SJCRH30 (cell line): ENCODE measurements at regions not wholly inside any gene's neighbourhood (a gene's known extent, or its start where the extent isn't known, plus 50 kb on each side); places are given as distances from the start of the nearest gene placed in this dataset.
A peak's percentile ranks its signal among the peaks of the same experiment; 100 is the strongest.

Source experiments
- DNase-seq, 2 experiments: peaks; one replicate each; pipeline ENCODE4 v3.0.0-alpha.2; 2015 to 2020
- H3K27ac ChIP-seq: fragments of 250-450 bp; sonication (Bioruptor Pico); 2 replicates; pipeline ENCODE4 v1.5.1; 2020; ENCODE audit warnings: mild to moderate bottlenecking, moderate library complexity
- H3K27me3 ChIP-seq: fragments of 250-450 bp; sonication (Bioruptor Pico); 2 replicates; pipeline ENCODE4 v1.5.1; 2020; ENCODE audit warnings: mild to moderate bottlenecking, moderate library complexity
- H3K36me3 ChIP-seq: fragments of 250-450 bp; sonication (Bioruptor Pico); 2 replicates; pipeline ENCODE4 v1.5.1; 2020; ENCODE audit warnings: mild to moderate bottlenecking, moderate library complexity
- H3K4me1 ChIP-seq: fragments of 250-450 bp; sonication (Bioruptor Pico); 2 replicates; pipeline ENCODE4 v1.5.1; 2020; ENCODE audit warnings: mild to moderate bottlenecking, moderate library complexity
- H3K4me3 ChIP-seq: fragments of 250-450 bp; sonication (Bioruptor Pico); 2 replicates; pipeline ENCODE4 v1.5.1; 2020; ENCODE audit warnings: mild to moderate bottlenecking, moderate library complexity
- H3K9me3 ChIP-seq: fragments of 250-450 bp; sonication (Bioruptor Pico); replicated peaks from 2 replicates; pipeline ENCODE4 v1.5.1; 2020; ENCODE audit warnings: mild to moderate bottlenecking, moderate library complexity

GRCh38 chr10:128514536-128514935 lies 388.3 kb upstream of the MKI67 start:
- H3K27me3 ChIP-seq, result no peaks in the 10 kb centered on the region
- H3K4me3 ChIP-seq, result no peak overlapping the region
- H3K27ac ChIP-seq, result no peak overlapping the region
- H3K9me3 ChIP-seq, result no peaks in the 10 kb centered on the region
- H3K36me3 ChIP-seq, result no peaks in the 10 kb centered on the region
- no peaks in the 10 kb centered on the region for H3K4me1 ChIP-seq
- no peak for DNase-seq

DNA sequence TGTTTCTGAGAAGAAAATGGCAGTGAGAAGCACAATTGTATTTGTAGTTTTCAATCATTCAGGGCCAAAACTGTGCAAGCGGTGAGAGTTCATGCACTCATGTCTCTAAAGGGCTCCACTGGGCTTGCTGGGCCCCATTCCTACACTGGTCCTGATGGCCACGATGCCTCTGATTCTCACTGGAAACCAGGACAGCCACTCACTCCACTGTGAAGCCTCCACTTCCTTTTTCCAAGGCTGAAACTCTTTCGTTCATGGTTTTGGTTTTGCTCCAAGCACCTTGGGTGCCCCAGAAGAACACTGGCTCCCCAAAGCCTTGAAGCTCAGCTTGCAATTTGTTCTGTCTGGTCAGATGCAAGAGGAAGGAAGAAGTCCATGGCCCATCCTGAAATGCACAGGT lies 390.0 kb upstream of the MKI67 start:
- H3K9me3 ChIP-seq, result no peaks in the 10 kb centered on the region
- no peak overlapping the region for H3K27ac ChIP-seq
- DNase-seq, result no peak
- no peaks in the 10 kb centered on the region for H3K4me1 ChIP-seq
- H3K4me3 ChIP-seq, result no peak overlapping the region
- no peaks in the 10 kb centered on the region for H3K36me3 ChIP-seq
- H3K27me3 ChIP-seq, result no peaks in the 10 kb centered on the region

DNA sequence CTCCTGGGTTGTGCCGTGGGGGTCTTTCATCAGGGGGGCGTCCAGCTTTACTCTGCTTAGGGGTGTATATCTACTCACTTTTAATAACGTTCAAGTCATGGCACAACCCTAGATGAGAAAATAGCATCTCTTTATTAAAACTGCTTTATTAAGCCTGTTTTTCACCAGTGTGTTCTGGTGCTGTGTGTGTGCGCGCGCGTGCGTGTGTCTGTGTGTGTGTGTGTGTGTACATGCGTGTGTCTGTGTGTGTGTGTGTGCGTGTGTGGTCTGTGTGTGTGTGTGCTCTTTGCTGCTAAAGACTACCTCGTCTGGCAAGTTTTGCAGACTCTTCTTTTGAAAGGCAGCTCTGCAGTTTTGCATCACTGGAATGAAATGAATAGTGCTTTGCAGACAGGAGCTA lies 390.9 kb upstream of the MKI67 start:
- H3K4me1 ChIP-seq, result no peaks in the 10 kb centered on the region

DNA sequence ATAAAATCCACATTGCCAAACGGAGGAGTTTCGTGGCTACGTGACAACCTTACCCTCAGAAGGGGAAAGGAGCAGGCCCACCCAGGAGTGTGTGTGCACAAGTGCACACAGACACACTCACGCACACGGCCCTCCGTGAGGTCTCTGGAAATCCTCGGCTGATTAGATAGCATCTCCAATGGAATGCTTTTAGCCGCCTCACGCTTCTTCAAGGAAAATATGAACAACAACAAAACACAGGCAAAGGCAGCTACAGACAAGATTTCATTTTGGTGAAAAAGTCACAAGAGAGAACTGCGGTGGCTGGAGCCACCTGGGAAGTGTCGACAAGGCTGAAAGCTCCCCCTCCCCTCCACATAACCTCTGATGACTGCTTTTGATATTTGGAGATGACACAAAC lies 391.8 kb upstream of the MKI67 start:
- Histone ChIP-seq H3K4me3 (no peak overlapping the region), H3K9me3 (no peaks in the 10 kb centered on the region), H3K27me3 (no peaks in the 10 kb centered on the region), H3K27ac (no peak overlapping the region), H3K36me3 (no peaks in the 10 kb centered on the region), H3K4me1 (no peaks in the 10 kb centered on the region)
- DNase-seq, result no peak

More for the DNA sequence above, 390.9 kb upstream of the MKI67 start:
- DNase-seq, result no peak
- H3K4me3 ChIP-seq, result no peak overlapping the region
- H3K9me3 ChIP-seq, result no peaks in the 10 kb centered on the region
- H3K36me3 ChIP-seq, result no peaks in the 10 kb centered on the region
- no peaks in the 10 kb centered on the region for H3K27me3 ChIP-seq
- no peak overlapping the region for H3K27ac ChIP-seq

DNA sequence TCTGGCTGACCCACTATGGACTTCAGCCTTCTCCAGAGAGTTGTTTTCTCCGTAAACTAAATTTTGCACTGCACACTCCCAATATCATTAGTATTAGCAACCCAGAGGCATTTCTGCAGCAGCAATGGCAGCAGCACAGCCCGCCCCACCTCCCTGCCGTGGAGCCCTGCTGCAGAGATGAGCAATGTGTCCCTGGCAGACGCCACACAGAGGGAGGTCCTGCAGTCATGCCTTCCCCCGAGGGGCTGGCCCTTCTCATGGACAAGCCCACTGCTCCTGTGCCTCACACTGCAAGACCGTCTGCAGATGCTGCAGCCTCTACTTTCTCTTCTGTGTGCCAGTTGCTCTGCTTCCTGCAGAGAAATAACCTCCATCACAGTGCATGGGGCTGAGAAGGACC lies 393.4 kb upstream of the MKI67 start:
- H3K36me3 ChIP-seq, result no peaks in the 10 kb centered on the region
- H3K9me3 ChIP-seq, result no peaks in the 10 kb centered on the region
- no peak overlapping the region for H3K27ac ChIP-seq
- no peaks in the 10 kb centered on the region for H3K4me1 ChIP-seq
- DNase-seq, result no peak
- no peak overlapping the region for H3K4me3 ChIP-seq
- H3K27me3 ChIP-seq, result no peaks in the 10 kb centered on the region

- H3K36me3 ChIP-seq, result no peaks in the 10 kb centered on the region
- H3K27me3 ChIP-seq, result no peaks in the 10 kb centered on the region
- DNase-seq, result no peak
- H3K4me3 ChIP-seq, result no peak overlapping the region
- no peaks in the 10 kb centered on the region for H3K9me3 ChIP-seq
- no peak overlapping the region for H3K27ac ChIP-seq
- H3K4me1 ChIP-seq, result no peaks in the 10 kb centered on the region
Measured at GRCh38 chr10:128520211-128520815, 394.1 kb upstream of the MKI67 start.

DNA sequence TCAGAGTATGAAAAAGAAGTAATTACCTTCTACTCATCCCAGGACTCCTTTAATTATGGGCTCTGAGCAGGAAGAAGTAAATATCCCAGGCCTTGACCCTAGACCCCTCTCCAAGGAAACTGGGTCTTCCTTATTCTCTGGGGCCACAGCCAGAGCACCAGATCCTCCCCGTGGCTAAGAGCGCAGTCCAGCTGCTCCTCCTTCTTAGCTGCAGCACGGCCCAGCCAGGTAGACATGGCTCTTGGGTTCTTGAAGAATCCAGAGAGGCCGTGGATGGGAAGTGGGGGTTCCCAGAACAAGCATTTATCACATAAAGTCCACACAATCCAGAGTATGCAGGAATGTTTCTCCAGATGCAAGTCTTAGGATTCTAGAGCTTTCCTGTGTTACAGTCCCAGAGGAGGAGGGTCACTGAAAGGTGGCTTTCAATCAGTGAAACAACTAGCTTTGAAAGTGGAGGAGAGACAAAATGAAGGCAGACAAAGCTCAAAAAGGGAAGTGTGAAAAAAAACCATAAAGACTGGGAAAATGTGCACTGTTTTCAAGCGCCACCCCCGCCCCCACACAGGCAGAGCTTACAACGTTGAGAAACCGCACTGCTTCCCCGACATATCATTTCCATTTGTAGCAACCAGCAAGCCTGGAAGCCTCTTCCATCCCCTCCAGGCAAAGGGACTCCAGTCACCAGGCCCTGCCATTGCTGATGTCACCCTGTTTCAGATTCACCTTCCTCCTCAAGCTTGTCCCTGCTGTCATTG lies 396.5 kb upstream of the MKI67 start:
- Histone ChIP-seq H3K9me3 (no peaks in the 10 kb centered on the region), H3K27ac (no peak overlapping the region), H3K36me3 (no peaks in the 10 kb centered on the region), H3K4me1 (no peaks in the 10 kb centered on the region), H3K4me3 (no peak overlapping the region), H3K27me3 (no peaks in the 10 kb centered on the region)
- DNase-seq, result no peak

GRCh38 chr10:128525444-128525843 lies 399.2 kb upstream of the MKI67 start:
- Histone ChIP-seq H3K9me3 (no peaks in the 10 kb centered on the region), H3K4me1 (no peaks in the 10 kb centered on the region), H3K4me3 (no peak overlapping the region), H3K36me3 (no peaks in the 10 kb centered on the region), H3K27ac (no peak overlapping the region), H3K27me3 (no peaks in the 10 kb centered on the region)
- no peak for DNase-seq

GRCh38 chr10:128525936-128526335 lies 399.7 kb upstream of the MKI67 start:
- H3K4me1 ChIP-seq, result no peaks in the 10 kb centered on the region
- H3K27me3 ChIP-seq, result no peaks in the 10 kb centered on the region
- DNase-seq, result no peak
- no peaks in the 10 kb centered on the region for H3K36me3 ChIP-seq
- no peaks in the 10 kb centered on the region for H3K9me3 ChIP-seq
- no peak overlapping the region for H3K4me3 ChIP-seq
- no peak overlapping the region for H3K27ac ChIP-seq

- Histone ChIP-seq H3K27ac (no peak overlapping the region), H3K4me3 (peak overlapping the region; percentile 18), H3K9me3 (no peaks in the 10 kb centered on the region), H3K27me3 (no peaks in the 10 kb centered on the region), H3K4me1 (no peaks in the 10 kb centered on the region), H3K36me3 (no peaks in the 10 kb centered on the region)
- DNase-seq, result peak; percentile 92 to 95
Measured at GRCh38 chr10:128526791-128527375, 400.7 kb upstream of the MKI67 start.

DNA sequence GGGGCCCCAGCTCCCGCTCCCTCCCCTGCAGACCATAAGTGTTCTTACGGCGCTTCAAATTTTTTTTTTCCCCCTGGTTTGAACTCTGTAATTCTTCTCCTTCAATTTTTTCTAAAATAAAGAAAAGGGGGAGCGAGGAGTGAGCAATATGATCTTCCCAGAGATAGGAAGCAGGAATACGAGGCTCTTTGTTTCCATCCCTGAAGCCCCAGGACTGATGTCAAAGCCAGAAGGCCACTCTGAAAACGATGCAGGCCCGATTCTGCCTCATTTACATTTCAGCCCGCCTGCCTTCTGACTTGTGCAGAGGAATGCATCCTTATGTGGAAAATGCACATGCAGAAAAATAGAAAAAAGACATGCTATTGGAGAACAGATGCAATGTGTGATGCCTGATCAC lies 401.5 kb upstream of the MKI67 start:
- peak in 1 of 2 experiments; percentile 7 for DNase-seq
- no peak overlapping the region for H3K27ac ChIP-seq
- no peaks in the 10 kb centered on the region for H3K27me3 ChIP-seq
- no peak overlapping the region for H3K4me3 ChIP-seq
- H3K36me3 ChIP-seq, result no peaks in the 10 kb centered on the region
- H3K4me1 ChIP-seq, result no peaks in the 10 kb centered on the region
- no peaks in the 10 kb centered on the region for H3K9me3 ChIP-seq

GRCh38 chr10:128528167-128528566 lies 401.9 kb upstream of the MKI67 start:
- Histone ChIP-seq H3K36me3 (no peaks in the 10 kb centered on the region), H3K27me3 (no peaks in the 10 kb centered on the region), H3K9me3 (no peaks in the 10 kb centered on the region), H3K4me3 (no peak overlapping the region), H3K4me1 (no peaks in the 10 kb centered on the region), H3K27ac (no peak overlapping the region)
- DNase-seq, result no peak

GRCh38 chr10:128528781-128529180 lies 402.6 kb upstream of the MKI67 start:
- Histone ChIP-seq H3K27me3 (no peaks in the 10 kb centered on the region), H3K27ac (no peak overlapping the region), H3K4me1 (no peaks in the 10 kb centered on the region), H3K9me3 (no peaks in the 10 kb centered on the region), H3K36me3 (no peaks in the 10 kb centered on the region), H3K4me3 (no peak overlapping the region)
- no peak for DNase-seq

DNA sequence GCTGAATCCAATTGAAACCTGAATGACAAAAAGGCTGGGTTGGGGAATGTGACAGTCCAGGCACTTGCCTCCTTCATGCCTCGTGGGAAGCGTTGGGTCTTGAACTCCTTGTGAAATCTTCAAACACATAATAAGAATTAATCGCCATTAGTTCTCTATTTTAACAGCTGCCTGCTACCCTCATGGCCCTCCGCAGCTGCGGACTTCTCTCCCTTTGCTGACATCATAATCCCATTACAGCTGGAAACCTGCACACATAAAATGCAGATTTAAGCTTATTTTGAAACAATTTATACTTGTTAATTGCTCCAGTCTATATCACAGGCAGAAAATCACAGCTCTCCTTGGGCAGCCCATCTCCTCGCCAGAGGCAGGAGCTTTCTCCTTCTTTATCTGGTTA lies 403.0 kb upstream of the MKI67 start:
- H3K4me1 ChIP-seq, result no peaks in the 10 kb centered on the region
- H3K9me3 ChIP-seq, result no peaks in the 10 kb centered on the region
- no peak overlapping the region for H3K27ac ChIP-seq

DNA sequence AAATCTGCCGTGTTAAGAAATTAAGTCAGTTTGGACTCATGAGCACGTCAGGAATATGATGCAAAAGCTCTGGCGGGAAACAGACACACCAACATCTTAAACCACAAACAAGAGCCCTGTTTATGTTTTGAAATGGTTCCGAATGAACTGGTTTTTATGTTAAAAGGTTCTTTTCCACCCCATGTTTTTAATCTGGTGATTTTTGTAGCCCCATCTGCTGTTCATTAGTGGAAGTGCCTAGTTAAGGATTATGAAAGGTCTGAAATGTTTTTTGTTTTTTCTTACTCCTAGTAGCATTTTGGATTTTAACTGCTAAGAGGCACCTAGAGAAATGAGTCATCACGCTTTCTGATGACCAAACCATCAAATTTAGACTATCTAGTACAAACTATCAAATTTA lies 404.1 kb upstream of the MKI67 start:
- no peak overlapping the region for H3K4me3 ChIP-seq
- no peaks in the 10 kb centered on the region for H3K27me3 ChIP-seq
- no peak overlapping the region for H3K27ac ChIP-seq
- no peaks in the 10 kb centered on the region for H3K4me1 ChIP-seq
- no peaks in the 10 kb centered on the region for H3K36me3 ChIP-seq
- H3K9me3 ChIP-seq, result no peaks in the 10 kb centered on the region
- DNase-seq, result no peak

More for the DNA sequence above, 403.0 kb upstream of the MKI67 start:
- no peak for DNase-seq
- H3K27me3 ChIP-seq, result no peaks in the 10 kb centered on the region
- no peak overlapping the region for H3K4me3 ChIP-seq
- no peaks in the 10 kb centered on the region for H3K36me3 ChIP-seq

- Histone ChIP-seq H3K27me3 (no peaks in the 10 kb centered on the region), H3K36me3 (no peaks in the 10 kb centered on the region), H3K4me3 (no peak overlapping the region), H3K4me1 (no peaks in the 10 kb centered on the region), H3K27ac (no peak overlapping the region), H3K9me3 (no peaks in the 10 kb centered on the region)
- DNase-seq, result no peak
Measured at GRCh38 chr10:128530946-128531345, 404.7 kb upstream of the MKI67 start.
